Neuron (in vitro differentiated cells): ENCODE measurements at regions not wholly inside any gene's neighbourhood (a gene's known extent, or its start where the extent isn't known, plus 50 kb on each side); places are given as distances from the start of the nearest gene placed in this dataset.
"Not testable (repeated sequence)": the region's sequence is repeated elsewhere in the genome, so short reads cannot be mapped to it uniquely, and the experiment has no call there.

Experiments
- H2AFZ ChIP-seq: one replicate; pipeline ENCODE4 v1.6.1; 2013; ENCODE audit warnings: low read depth, mild to moderate bottlenecking, inconsistent platforms, low read length, moderate library complexity
- H3K27me3 ChIP-seq: one replicate; pipeline ENCODE4 v1.6.1; 2013; ENCODE audit warnings: low read length; ENCODE audit not compliant: insufficient read depth
- H3K36me3 ChIP-seq: one replicate; pipeline ENCODE4 v1.6.1; 2013; ENCODE audit warnings: low read length; ENCODE audit not compliant: insufficient read depth
- H3K4me1 ChIP-seq: one replicate; pipeline ENCODE4 v1.6.1; 2013; ENCODE audit warnings: low read length; ENCODE audit not compliant: insufficient read depth
- H3K4me3 ChIP-seq: 2 replicates; pipeline ENCODE4 v1.5.1; 2013; ENCODE audit warnings: mild to moderate bottlenecking, low read length, moderate library complexity
- H3K9me3 ChIP-seq: one replicate; pipeline ENCODE4 v1.6.1; 2013; ENCODE audit warnings: low read length

- Histone ChIP-seq H3K4me1 (no peaks in the 10 kb centered on the region), H2AFZ (peak overlapping the region; percentile 60), H3K36me3 (no peaks in the 10 kb centered on the region), H3K9me3 (no peaks in the 10 kb centered on the region), H3K4me3 (no peak overlapping the region), H3K27me3 (no peaks in the 10 kb centered on the region)
Observed at GRCh38 chr3:105958237-105959000, 89.6 kb upstream of the CBLB start.

GRCh38 chr3:105959851-105960250 lies 91.0 kb upstream of the CBLB start:
- Histone ChIP-seq H3K27me3 (no peaks in the 10 kb centered on the region), H3K4me1 (no peaks in the 10 kb centered on the region), H3K36me3 (no peaks in the 10 kb centered on the region), H3K9me3 (no peaks in the 10 kb centered on the region), H2AFZ (no peak overlapping the region), H3K4me3 (no peak overlapping the region)

- H3K4me1 ChIP-seq = no peaks in the 10 kb centered on the region
- no peaks in the 10 kb centered on the region for H3K27me3 ChIP-seq
- no peaks in the 10 kb centered on the region for H3K9me3 ChIP-seq
- no peak overlapping the region for H3K4me3 ChIP-seq
- H2AFZ ChIP-seq = no peak overlapping the region
- no peaks in the 10 kb centered on the region for H3K36me3 ChIP-seq
Observed at GRCh38 chr3:105960381-105960780, 91.6 kb upstream of the CBLB start.

- no peaks in the 10 kb centered on the region for H3K4me1 ChIP-seq
- H3K4me3 ChIP-seq = no peak overlapping the region
- no peaks in the 10 kb centered on the region for H3K9me3 ChIP-seq
- H2AFZ ChIP-seq = no peak overlapping the region
- no peaks in the 10 kb centered on the region for H3K27me3 ChIP-seq
- H3K36me3 ChIP-seq = no peaks in the 10 kb centered on the region
Observed at GRCh38 chr3:105963161-105963560, 94.3 kb upstream of the CBLB start.

- no peak overlapping the region for H3K4me3 ChIP-seq
Observed at GRCh38 chr3:105965384-105965783, 96.6 kb upstream of the CBLB start.

GRCh38 chr3:105967117-105967516 lies 98.3 kb upstream of the CBLB start:
- H3K36me3 ChIP-seq = no peaks in the 10 kb centered on the region
- H2AFZ ChIP-seq = no peak overlapping the region
- H3K9me3 ChIP-seq = peaks cover 7% of the 10 kb centered on the region
- H3K27me3 ChIP-seq = no peaks in the 10 kb centered on the region
- peaks cover 4% of the 10 kb centered on the region for H3K4me1 ChIP-seq
- H3K4me3 ChIP-seq = no peak overlapping the region

More at GRCh38 chr3:105965384-105965783, 96.6 kb upstream of the CBLB start:
- Histone ChIP-seq H2AFZ (no peak overlapping the region), H3K4me1 (peaks cover 3% of the 10 kb centered on the region), H3K27me3 (no peaks in the 10 kb centered on the region), H3K36me3 (no peaks in the 10 kb centered on the region), H3K9me3 (no peaks in the 10 kb centered on the region)

- no peak overlapping the region for H3K4me3 ChIP-seq
- no peaks in the 10 kb centered on the region for H3K36me3 ChIP-seq
- peaks cover 4% of the 10 kb centered on the region for H3K4me1 ChIP-seq
- no peak overlapping the region for H2AFZ ChIP-seq
- H3K9me3 ChIP-seq = peaks cover 7% of the 10 kb centered on the region
- H3K27me3 ChIP-seq = no peaks in the 10 kb centered on the region
Observed at GRCh38 chr3:105970283-105970682, 101.5 kb upstream of the CBLB start.

- no peaks in the 10 kb centered on the region for H3K36me3 ChIP-seq
- H3K4me3 ChIP-seq = no peak overlapping the region
- H3K9me3 ChIP-seq = peaks cover 7% of the 10 kb centered on the region
- peaks cover 8% of the 10 kb centered on the region for H3K4me1 ChIP-seq
- no peaks in the 10 kb centered on the region for H3K27me3 ChIP-seq
- H2AFZ ChIP-seq = no peak overlapping the region
Observed at GRCh38 chr3:105972069-105972468, 103.3 kb upstream of the CBLB start.

- H3K4me1 ChIP-seq = peaks cover 8% of the 10 kb centered on the region
- no peak overlapping the region for H2AFZ ChIP-seq
Observed at GRCh38 chr3:105974381-105974780, 105.6 kb upstream of the CBLB start.

GRCh38 chr3:105976196-105976595 lies 107.4 kb upstream of the CBLB start:
- Histone ChIP-seq H2AFZ (peak overlapping the region; percentile 11), H3K27me3 (no peaks in the 10 kb centered on the region), H3K9me3 (peaks cover 3% of the 10 kb centered on the region), H3K4me1 (peaks cover 4% of the 10 kb centered on the region), H3K36me3 (no peaks in the 10 kb centered on the region), H3K4me3 (no peak overlapping the region)

More at GRCh38 chr3:105974381-105974780, 105.6 kb upstream of the CBLB start:
- Histone ChIP-seq H3K9me3 (peaks cover 7% of the 10 kb centered on the region), H3K27me3 (no peaks in the 10 kb centered on the region), H3K4me3 (no peak overlapping the region), H3K36me3 (no peaks in the 10 kb centered on the region)

GRCh38 chr3:105979961-105980360 lies 111.1 kb upstream of the CBLB start:
- H3K4me1 ChIP-seq = peaks cover 11% of the 10 kb centered on the region
- no peak overlapping the region for H2AFZ ChIP-seq
- no peak overlapping the region for H3K4me3 ChIP-seq
- H3K36me3 ChIP-seq = no peaks in the 10 kb centered on the region
- no peaks in the 10 kb centered on the region for H3K27me3 ChIP-seq
- H3K9me3 ChIP-seq = no peaks in the 10 kb centered on the region

GRCh38 chr3:105982207-105982606 lies 113.4 kb upstream of the CBLB start:
- no peak overlapping the region for H3K4me3 ChIP-seq
- peaks cover 16% of the 10 kb centered on the region for H3K4me1 ChIP-seq
- H3K27me3 ChIP-seq = no peaks in the 10 kb centered on the region
- no peak overlapping the region for H2AFZ ChIP-seq
- H3K36me3 ChIP-seq = no peaks in the 10 kb centered on the region
- H3K9me3 ChIP-seq = no peaks in the 10 kb centered on the region

GRCh38 chr3:105984837-105985236 lies 116.0 kb upstream of the CBLB start:
- H2AFZ ChIP-seq = no peak overlapping the region
- peaks cover 21% of the 10 kb centered on the region for H3K4me1 ChIP-seq
- H3K9me3 ChIP-seq = no peaks in the 10 kb centered on the region
- H3K4me3 ChIP-seq = no peak overlapping the region
- H3K36me3 ChIP-seq = no peaks in the 10 kb centered on the region
- H3K27me3 ChIP-seq = no peaks in the 10 kb centered on the region

GRCh38 chr3:105986343-105986742 lies 117.5 kb upstream of the CBLB start:
- peaks cover 21% of the 10 kb centered on the region for H3K4me1 ChIP-seq
- not testable (repeated sequence) for H3K4me3 ChIP-seq, H3K9me3 ChIP-seq, H3K27me3 ChIP-seq, H2AFZ ChIP-seq, H3K36me3 ChIP-seq
